Naive thymus-derived CD8-positive, alpha-beta T cell (primary cell): ENCODE measurements at regions not wholly inside any gene's neighbourhood (a gene's known extent, or its start where the extent isn't known, plus 50 kb on each side); places are given as distances from the start of the nearest gene placed in this dataset.

Experiments used
- ATAC-seq, 2 donors: fragments of 150-1000 bp; cut with Tn5 transposase in 1 of 2; sonication (Bioruptor Pico), chemical (Tn5 transposase) in 1 of 2; 1 replicate in 1 of 2; 2 replicates in 1 of 2; pipeline ENCODE4 v1.10.0; 2021; ENCODE audit warnings: mild to moderate bottlenecking in 2 of 2, moderate library complexity in 2 of 2
- POLR2A ChIA-PET: fragments of 350-600 bp; sonication (Branson Sonifier 250); formaldehyde crosslinking; loops from one replicate; lab custom pipeline; 2021; ENCODE audit warnings: antibody characterized with exemption; lab: Charles Lee
- DNase-seq, 10 donors: peaks; one replicate each; pipeline versions ENCODE4 v3.0.0 to v3.0.0-alpha.2; 2020 to 2022
- H3K27ac Mint-ChIP-seq, 10 donors: one replicate each; pipeline ENCODE4 v1.8.0; 2020 to 2022; ENCODE audit warnings: mild to moderate bottlenecking in 10 of 10, mixed read lengths in 10 of 10, moderate library complexity in 4 of 10, inconsistent platforms in 1 of 10
- H3K27me3 Mint-ChIP-seq, 5 donors: one replicate each; pipeline ENCODE4 v1.8.0; 2021 to 2022; ENCODE audit warnings: mixed read lengths in 5 of 5
- H3K36me3 Mint-ChIP-seq, 3 donors: one replicate each; pipeline ENCODE4 v1.8.0; 2020 to 2022; ENCODE audit warnings: mixed read lengths in 3 of 3, mild to moderate bottlenecking in 2 of 3, inconsistent platforms in 1 of 3
- H3K4me1 Mint-ChIP-seq, 4 donors: one replicate each; pipeline ENCODE4 v1.8.0; 2021 to 2022; ENCODE audit warnings: mixed read lengths in 4 of 4
- H3K4me3 Mint-ChIP-seq, 10 donors: one replicate each; pipeline ENCODE4 v1.8.0; 2020 to 2022; ENCODE audit warnings: mild to moderate bottlenecking in 10 of 10, mixed read lengths in 10 of 10, moderate library complexity in 6 of 10, inconsistent platforms in 1 of 10
- H3K9me3 Mint-ChIP-seq, 9 donors: one replicate each; pipeline ENCODE4 v1.8.0; 2020 to 2022; ENCODE audit warnings: mixed read lengths in 9 of 9, mild to moderate bottlenecking in 3 of 9, inconsistent platforms in 1 of 9, moderate library complexity in 1 of 9

- POLR2A ChIA-PET = no interaction called here
- Mint-ChIP-seq H3K27me3 (peaks cover 0 to 3% (median 0%) of the 10 kb centered on the region in 5 donors), H3K9me3 (no peaks in the 10 kb centered on the region), H3K27ac (no peak overlapping the region), H3K4me3 (no peak overlapping the region), H3K4me1 (peaks cover 0 to 6% (median 0%) of the 10 kb centered on the region in 4 donors), H3K36me3 (no peaks in the 10 kb centered on the region)
- ATAC-seq (no peak), DNase-seq (no peak)
Measured at GRCh38 chr17:65477600-65477999, 83.8 kb downstream of the AXIN2 start.

GRCh38 chr17:65474660-65475059 lies 86.8 kb downstream of the AXIN2 start:
- Mint-ChIP-seq H3K4me1 (no peaks in the 10 kb centered on the region), H3K4me3 (no peak overlapping the region), H3K9me3 (no peaks in the 10 kb centered on the region), H3K36me3 (no peaks in the 10 kb centered on the region), H3K27me3 (peaks cover 0 to 6% (median 0%) of the 10 kb centered on the region in 5 donors), H3K27ac (no peak overlapping the region)
- POLR2A ChIA-PET = no interaction called here
- DNase-seq (no peak), ATAC-seq (no peak)

GRCh38 chr17:65473985-65474384 lies 87.5 kb downstream of the AXIN2 start:
- Mint-ChIP-seq H3K27ac (no peak overlapping the region), H3K4me1 (no peaks in the 10 kb centered on the region), H3K36me3 (no peaks in the 10 kb centered on the region), H3K27me3 (peaks cover 0 to 6% (median 0%) of the 10 kb centered on the region in 5 donors), H3K9me3 (no peaks in the 10 kb centered on the region), H3K4me3 (no peak overlapping the region)
- POLR2A ChIA-PET = no interaction called here
- ATAC-seq (no peak), DNase-seq (no peak)

- ATAC-seq (no peak), DNase-seq (no peak)
- Mint-ChIP-seq H3K36me3 (no peaks in the 10 kb centered on the region), H3K4me3 (no peak overlapping the region), H3K27ac (no peak overlapping the region), H3K4me1 (no peaks in the 10 kb centered on the region), H3K27me3 (peaks cover 0 to 6% (median 0%) of the 10 kb centered on the region in 5 donors), H3K9me3 (no peaks in the 10 kb centered on the region)
- POLR2A ChIA-PET = no interaction called here
Measured at GRCh38 chr17:65473363-65473762, 88.1 kb downstream of the AXIN2 start.

- POLR2A ChIA-PET = no interaction called here
Measured at GRCh38 chr17:65472666-65473309, 88.7 kb downstream of the AXIN2 start.

GRCh38 chr17:65470783-65471182 lies 90.7 kb downstream of the AXIN2 start:
- DNase-seq (no peak), ATAC-seq (no peak)
- Mint-ChIP-seq H3K27ac (no peak overlapping the region), H3K4me3 (no peak overlapping the region), H3K9me3 (no peaks in the 10 kb centered on the region), H3K4me1 (no peaks in the 10 kb centered on the region), H3K36me3 (no peaks in the 10 kb centered on the region), H3K27me3 (peaks cover 0 to 6% (median 0%) of the 10 kb centered on the region in 5 donors)
- POLR2A ChIA-PET = no interaction called here

More at GRCh38 chr17:65472666-65473309, 88.7 kb downstream of the AXIN2 start:
- no peaks in the 10 kb centered on the region for H3K9me3 Mint-ChIP-seq
- ATAC-seq = no peak
- H3K36me3 Mint-ChIP-seq = no peaks in the 10 kb centered on the region
- no peaks in the 10 kb centered on the region for H3K4me1 Mint-ChIP-seq
- peaks cover 0 to 6% (median 0%) of the 10 kb centered on the region in 5 donors for H3K27me3 Mint-ChIP-seq
- DNase-seq = no peak
- H3K27ac Mint-ChIP-seq = no peak overlapping the region
- no peak overlapping the region for H3K4me3 Mint-ChIP-seq

- POLR2A ChIA-PET = no interaction called here
- Mint-ChIP-seq H3K4me3 (no peak overlapping the region), H3K27ac (no peak overlapping the region), H3K27me3 (peaks cover 0 to 7% (median 2%) of the 10 kb centered on the region in 5 donors), H3K36me3 (no peaks in the 10 kb centered on the region), H3K9me3 (no peaks in the 10 kb centered on the region), H3K4me1 (no peaks in the 10 kb centered on the region)
- ATAC-seq (no peak), DNase-seq (no peak)
Measured at GRCh38 chr17:65468321-65468720, 93.1 kb downstream of the AXIN2 start.

GRCh38 chr17:65467156-65467555 lies 94.3 kb downstream of the AXIN2 start:
- DNase-seq = no peak
- Mint-ChIP-seq H3K27ac (no peak overlapping the region), H3K27me3 (peaks cover 0 to 7% (median 2%) of the 10 kb centered on the region in 5 donors), H3K36me3 (no peaks in the 10 kb centered on the region), H3K9me3 (no peaks in the 10 kb centered on the region), H3K4me1 (no peaks in the 10 kb centered on the region), H3K4me3 (no peak overlapping the region)
- ATAC-seq = no peak
- POLR2A ChIA-PET = no interaction called here

GRCh38 chr17:65466547-65466946 lies 94.9 kb downstream of the AXIN2 start:
- DNase-seq (no peak), ATAC-seq (no peak)
- Mint-ChIP-seq H3K27ac (no peak overlapping the region), H3K27me3 (peaks cover 0 to 5% (median 2%) of the 10 kb centered on the region in 5 donors), H3K36me3 (no peaks in the 10 kb centered on the region), H3K4me1 (no peaks in the 10 kb centered on the region), H3K9me3 (no peaks in the 10 kb centered on the region), H3K4me3 (no peak overlapping the region)
- POLR2A ChIA-PET = no interaction called here

GRCh38 chr17:65463242-65463641 lies 98.2 kb downstream of the AXIN2 start:
- DNase-seq (no peak), ATAC-seq (no peak)
- Mint-ChIP-seq H3K27ac (peak overlapping the region in 1 of 10 donors; percentile 23), H3K36me3 (no peaks in the 10 kb centered on the region), H3K4me3 (no peak overlapping the region), H3K27me3 (peaks cover 0 to 4% (median 3%) of the 10 kb centered on the region in 5 donors), H3K4me1 (peaks cover 0 to 3% (median under 1%) of the 10 kb centered on the region in 4 donors), H3K9me3 (no peaks in the 10 kb centered on the region)
- POLR2A ChIA-PET = interaction anchor here (0.6 kb wide), 1 partner anchor 32 kb away, joined by 3 read pairs; no protein-coding TSS in a partner anchor

GRCh38 chr17:65459677-65460347 lies 101.6 kb downstream of the AXIN2 start:
- no peak for ATAC-seq
- H3K4me1 Mint-ChIP-seq = peaks cover 0 to 6% (median 3%) of the 10 kb centered on the region in 4 donors
- no peak overlapping the region for H3K27ac Mint-ChIP-seq
- H3K9me3 Mint-ChIP-seq = no peaks in the 10 kb centered on the region
- no peaks in the 10 kb centered on the region for H3K36me3 Mint-ChIP-seq
- POLR2A ChIA-PET = no interaction called here
- DNase-seq = no peak
- H3K4me3 Mint-ChIP-seq = no peak overlapping the region
- peaks cover 0 to 6% (median 3%) of the 10 kb centered on the region in 5 donors for H3K27me3 Mint-ChIP-seq

- POLR2A ChIA-PET = no interaction called here
- Mint-ChIP-seq H3K9me3 (no peaks in the 10 kb centered on the region), H3K36me3 (no peaks in the 10 kb centered on the region), H3K27ac (peak overlapping the region in 1 of 10 donors; percentile 15), H3K27me3 (peaks cover 0 to 3% (median 2%) of the 10 kb centered on the region in 5 donors), H3K4me1 (peaks cover 0 to 6% (median 3%) of the 10 kb centered on the region in 4 donors), H3K4me3 (no peak overlapping the region)
- no peak for DNase-seq
- no peak for ATAC-seq
Measured at GRCh38 chr17:65457635-65458257, 103.7 kb downstream of the AXIN2 start.

GRCh38 chr17:65457183-65457582 lies 104.3 kb downstream of the AXIN2 start:
- POLR2A ChIA-PET = no interaction called here
- Mint-ChIP-seq H3K27me3 (peaks cover 0 to 3% (median 2%) of the 10 kb centered on the region in 5 donors), H3K9me3 (no peaks in the 10 kb centered on the region), H3K27ac (peak overlapping the region in 1 of 10 donors; percentile 15), H3K4me1 (peaks cover 0 to 9% (median 3%) of the 10 kb centered on the region in 4 donors), H3K36me3 (no peaks in the 10 kb centered on the region), H3K4me3 (no peak overlapping the region)
- DNase-seq (no peak), ATAC-seq (no peak)
